HCEC 1CT (cell line): ENCODE measurements at regions not wholly inside any gene's neighbourhood (a gene's known extent, or its start where the extent isn't known, plus 50 kb on each side); places are given as distances from the start of the nearest gene placed in this dataset.

Source experiments
- DNase-seq: peaks from one replicate; pipeline ENCODE4 v3.0.0-alpha.2; 2017

DNA sequence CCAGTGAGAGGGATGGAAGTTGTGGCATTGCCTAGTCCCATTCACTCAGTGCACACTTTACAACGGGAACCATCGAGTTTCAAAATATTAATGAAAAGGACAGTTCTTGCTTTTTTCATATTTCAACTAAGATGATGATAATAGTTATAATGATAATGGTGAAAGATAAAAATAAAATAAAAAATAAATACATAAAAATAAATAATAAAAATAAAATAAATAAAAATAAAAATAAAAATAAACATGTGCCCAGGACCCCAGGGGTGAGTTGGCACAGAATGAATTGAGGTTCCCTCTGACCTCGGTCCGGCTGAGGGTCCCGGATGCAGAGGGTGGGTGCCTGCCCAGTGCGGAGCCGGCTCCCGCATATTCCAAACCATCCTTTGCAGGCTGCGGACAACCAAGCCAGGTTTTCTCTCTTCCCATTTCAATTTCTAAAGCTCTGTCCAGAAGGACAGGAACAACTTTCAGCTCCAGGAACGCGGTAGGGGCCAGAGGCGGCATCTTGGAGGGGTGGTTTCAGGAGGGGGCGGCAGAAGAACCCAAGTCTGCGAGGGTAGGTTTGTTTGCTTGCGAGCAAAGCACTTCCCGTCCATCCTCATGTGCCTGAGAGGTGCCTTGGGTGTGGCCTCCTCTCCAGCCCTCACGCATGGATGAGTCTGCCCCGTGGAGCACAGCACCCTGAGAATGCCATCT is 236.8 kb downstream of the DLL1 start:
- DNase-seq, result no peak

DNA sequence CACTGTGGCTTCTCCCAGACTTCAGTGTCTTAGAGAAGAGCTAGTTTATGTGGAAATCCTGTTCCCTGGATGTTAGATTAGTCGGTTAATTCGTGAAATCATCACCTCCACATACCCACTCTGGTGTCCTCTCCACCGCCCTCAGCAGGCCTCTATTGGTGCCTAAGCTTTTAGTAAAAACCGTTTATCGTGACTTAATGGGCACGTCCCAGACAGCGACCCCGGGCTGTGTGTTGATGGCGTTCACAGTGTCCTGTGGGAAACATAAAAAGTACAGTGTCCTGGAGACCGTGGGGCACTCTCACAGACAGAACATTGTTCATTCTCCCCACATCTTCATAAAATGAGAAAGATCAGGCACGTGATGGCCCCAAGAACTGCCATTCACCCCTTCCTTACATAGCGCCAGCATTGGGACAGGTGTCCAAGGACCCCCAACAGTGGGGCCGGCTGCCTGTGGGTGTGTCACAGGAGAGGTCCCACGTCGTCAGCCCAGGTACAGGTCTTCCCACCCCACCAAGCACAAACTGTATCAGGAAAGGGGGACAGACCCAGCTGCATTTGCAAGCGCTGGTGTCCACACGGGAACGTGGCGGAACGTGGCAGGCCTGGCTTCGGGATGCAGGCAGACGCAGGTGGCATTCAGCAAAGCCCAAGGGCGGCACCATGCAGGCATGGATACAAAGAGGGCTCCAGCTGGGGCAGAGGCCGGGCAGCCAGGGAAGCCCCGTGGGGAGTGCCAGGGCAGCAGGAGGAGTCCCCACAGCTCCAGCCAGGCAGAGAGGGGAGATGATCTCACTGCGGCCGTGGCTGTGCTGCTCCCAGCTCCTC is 237.7 kb downstream of the DLL1 start:
- no peak for DNase-seq

DNA sequence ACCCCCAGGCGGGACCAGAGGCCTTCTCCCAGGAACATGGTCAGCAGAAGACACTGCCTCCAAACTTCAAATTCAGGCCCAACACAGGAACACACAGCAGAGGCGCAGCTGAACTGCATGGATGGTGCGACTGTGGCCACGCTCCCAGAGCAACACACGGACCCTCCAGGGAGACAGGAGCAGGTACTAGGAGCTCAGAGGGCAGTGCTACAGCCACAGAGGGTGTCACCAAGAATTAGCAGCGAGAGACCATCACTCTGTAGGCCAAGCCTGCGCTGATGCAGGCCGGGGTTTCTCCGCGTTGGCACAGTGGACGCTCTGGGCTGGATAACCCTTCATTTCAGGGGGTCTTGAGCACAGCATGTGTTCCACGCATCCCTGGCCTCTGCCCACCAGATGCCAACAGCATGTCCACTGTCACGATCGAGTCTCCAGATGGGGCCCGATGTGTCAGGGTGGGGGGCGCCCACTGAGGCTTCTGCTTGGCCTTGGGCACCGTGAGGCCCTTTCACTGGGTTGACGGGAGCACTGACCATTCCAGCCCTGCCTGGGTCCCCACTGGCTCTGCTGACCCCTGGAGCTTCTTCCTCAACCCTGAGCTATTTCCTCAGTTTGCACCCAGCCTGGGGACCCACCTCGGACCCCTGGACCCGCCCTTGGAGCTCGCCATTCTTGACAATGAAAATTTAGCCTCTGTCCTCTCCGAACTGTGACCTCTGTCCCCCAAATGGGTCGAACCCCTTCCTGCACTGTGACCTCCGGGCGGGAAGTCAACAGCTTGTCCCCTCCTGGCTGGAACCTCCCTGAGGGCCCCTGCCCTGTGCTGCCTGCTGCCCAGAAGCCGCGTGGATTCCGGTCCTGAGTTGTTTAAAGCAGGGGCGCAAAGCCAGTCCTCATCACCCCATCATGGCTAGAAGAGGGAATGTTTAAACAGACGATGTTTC is 239.4 kb downstream of the DLL1 start:
- no peak for DNase-seq

DNA sequence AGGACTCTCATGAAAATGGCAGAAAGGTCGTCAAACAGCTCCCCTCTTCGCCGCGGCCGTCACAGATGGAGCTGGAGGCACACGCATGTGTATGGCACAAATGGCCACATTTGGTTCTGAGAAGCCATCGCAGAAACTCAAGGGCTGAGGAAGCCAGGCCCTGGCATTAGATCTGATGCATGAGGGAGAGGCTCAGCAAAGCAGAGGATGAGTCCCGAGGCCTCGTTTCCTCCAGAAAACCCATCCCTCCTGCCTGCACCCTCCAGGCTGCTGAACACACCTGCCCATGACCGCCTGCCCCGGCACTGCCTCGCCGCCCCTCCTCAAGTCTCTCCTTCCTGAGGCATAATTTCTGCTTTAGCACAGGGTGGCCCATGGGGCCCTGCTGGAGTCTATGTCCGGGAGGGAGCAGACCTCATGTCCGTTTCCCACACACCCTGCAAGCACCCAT is 240.3 kb downstream of the DLL1 start:
- DNase-seq, result no peak

DNA sequence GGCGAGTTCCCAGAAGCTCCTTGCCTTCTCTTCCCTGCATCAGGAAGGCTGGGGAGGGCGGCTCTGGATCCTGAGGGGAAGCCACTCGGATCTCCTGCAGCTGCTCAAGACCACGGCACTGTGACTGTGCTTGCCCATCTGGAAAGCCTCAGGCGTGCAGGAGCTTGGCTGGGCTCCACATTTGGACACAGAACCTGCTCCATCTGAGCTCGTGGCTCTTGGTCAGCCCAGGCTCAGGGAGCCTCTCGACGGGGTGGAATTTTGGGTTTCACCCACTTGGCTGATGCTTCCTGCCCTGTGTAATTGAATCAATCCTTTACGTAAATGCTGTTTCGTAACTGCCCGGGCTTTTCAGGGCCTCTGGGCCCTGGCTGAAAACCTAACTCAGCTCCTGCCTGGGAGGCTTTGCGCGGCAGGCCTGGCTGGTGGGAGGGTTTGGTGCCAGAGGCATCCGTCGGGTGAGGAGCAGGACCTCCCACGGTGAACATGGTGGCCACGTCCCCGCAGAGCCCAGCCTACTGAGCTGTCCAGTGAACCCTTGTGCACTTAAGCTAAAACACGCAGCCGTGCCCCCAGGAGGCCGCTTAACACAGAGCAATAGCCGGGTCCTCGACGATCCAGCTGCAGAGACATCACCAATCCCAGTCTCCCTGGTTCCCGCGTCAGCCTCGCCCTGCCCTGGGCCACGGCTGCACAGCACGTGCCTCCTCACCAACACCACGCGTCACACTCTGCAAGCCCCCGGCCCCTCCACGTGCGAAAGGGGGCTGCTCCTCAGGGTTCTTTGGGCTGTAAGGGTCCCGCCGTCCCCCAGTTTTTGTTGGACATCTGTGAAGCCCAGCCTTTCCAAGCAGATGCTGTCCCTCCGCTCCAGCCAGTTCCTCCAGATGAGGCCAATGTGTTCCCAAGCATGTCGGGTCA is 241.0 kb downstream of the DLL1 start:
- DNase-seq, result peak; percentile 55

DNA sequence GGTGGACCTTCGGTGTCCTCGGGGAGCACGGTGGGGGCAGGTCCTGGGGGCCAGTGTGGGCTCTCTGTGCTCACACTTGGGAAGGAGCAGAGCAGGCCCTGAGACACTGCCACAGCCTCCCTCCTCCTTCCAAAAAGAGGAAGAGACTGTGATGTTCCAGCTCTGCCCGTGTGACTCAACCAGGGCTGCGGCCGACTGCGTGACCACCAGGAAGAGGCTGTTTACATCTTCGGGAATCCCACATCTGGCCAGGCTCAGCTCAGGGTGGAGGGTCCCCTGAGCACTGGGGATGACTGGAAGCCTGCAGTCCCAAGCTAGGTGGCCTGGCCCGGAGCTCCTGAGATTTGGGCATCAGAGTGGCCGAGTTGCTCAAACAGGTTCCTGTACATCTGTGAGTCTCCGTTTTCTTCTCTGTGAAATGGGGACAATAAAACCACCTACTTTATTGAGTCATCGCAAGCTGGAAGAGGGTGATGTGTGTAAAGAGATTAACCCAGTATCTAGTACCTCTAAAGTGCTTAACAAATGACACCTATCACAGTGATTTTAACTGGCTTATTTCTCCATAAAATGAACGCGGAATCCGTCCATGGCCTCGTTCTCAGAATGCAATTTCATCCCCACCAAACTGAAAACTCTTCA is 242.1 kb downstream of the DLL1 start:
- peak; percentile 53 for DNase-seq

DNA sequence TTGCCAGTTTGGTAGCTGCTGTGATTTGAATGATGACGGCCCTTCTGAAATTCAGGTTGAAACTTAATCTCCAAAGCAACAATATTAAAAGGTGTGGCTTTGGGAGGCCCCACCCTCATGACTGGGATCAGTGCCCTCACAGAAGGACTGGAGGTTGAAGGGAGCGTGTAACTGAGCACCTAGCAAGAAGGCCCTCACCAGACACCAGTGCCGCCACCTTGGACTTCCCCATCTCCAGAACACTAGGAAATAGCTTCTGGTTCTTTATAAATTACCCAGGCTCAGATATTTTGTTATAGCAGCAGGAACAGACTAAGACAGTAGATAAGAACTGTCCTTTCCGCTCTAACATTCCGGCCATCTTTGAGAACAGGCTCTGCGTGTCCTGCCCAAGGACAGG is 243.1 kb downstream of the DLL1 start:
- DNase-seq, result no peak

DNA sequence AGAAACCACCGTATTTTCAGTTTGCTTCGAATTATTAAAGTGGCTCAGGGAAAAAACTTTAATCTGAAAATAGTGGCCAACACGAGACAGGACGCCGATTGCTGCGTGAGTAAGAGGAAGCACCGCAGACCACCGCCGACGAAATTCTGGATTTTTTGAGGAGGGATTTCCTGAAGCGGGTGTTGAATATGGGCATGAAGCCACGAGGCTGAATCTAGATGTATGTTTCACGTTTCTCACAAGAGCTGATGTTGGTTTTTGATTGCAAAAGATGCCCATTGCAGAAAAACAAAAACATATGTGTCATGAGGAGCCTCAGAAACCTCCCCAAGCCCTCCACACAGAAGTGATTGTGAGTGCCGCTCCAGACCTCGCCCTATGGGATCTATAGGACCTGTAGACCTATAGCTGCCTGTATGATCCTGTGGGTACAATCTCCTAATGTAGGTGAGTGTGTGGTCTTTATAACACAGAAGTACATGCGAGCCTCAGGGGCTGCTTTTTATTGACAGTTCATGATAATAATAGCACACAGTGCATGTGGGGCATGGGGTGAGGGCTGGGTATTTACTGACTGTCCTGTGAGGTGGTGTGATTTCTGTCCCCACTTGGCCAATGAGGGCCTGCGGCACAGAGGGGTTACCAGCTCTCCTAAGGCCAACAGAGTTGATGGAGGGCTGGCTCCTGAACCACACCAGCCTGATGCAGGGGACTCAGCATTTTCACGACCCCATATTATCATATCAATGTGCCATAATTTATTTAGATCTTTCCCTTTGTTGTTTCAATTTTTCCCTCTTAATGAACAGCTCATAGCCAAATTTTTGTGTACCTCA is 243.9 kb downstream of the DLL1 start:
- DNase-seq, result no peak

DNA sequence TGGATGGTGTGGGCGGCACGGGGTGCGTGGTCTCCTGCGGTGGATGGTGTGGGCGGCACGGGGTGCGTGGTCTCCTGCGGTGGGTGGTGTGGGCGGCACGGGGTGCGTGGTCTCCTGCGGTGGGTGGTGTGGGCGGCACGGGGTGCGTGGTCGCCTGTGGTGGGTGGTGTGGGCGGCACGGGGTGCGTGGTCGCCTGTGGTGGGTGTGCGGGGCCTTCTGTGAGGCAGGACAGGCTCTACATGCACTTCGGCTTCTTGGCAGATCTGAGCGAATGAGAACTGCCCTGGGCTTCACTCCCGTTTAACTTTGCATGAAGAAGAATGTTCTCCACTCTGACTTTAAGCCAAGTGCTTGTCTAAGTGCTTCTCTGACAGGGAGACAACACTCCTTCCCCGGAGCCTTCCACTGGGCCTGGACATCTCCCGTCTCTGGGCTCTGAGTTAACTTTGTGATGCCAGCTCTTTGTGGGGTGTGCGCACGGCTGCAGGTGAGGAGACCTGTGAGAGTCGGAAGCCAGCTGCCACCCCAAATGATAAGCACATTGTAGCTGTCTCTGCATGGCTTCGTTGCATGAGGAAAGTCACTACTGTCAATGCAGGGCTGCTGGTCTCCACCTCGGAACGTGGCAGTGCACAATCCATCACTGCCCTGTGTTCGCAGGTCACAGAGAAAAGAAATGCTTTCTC is 244.8 kb downstream of the DLL1 start:
- DNase-seq, result no peak

DNA sequence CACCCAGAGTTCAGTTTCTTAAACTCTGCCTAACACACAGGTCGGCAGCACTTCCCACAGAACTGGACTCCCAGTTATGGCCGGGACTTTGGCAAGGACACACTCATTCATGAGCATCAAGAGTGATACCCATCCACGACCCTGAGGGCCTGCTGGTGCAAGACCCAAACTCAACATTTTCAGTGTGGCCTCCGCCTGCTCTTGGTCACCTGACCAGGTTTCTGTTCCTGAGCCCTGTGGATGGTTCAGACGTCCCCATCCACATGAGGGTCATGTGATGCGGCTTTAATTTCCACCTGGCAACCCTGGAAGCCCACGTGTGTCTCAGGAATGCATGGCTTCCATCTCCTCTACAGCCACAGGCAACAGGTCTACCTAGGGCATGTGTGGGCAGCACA is 245.3 kb downstream of the DLL1 start:
- DNase-seq, result no peak

DNA sequence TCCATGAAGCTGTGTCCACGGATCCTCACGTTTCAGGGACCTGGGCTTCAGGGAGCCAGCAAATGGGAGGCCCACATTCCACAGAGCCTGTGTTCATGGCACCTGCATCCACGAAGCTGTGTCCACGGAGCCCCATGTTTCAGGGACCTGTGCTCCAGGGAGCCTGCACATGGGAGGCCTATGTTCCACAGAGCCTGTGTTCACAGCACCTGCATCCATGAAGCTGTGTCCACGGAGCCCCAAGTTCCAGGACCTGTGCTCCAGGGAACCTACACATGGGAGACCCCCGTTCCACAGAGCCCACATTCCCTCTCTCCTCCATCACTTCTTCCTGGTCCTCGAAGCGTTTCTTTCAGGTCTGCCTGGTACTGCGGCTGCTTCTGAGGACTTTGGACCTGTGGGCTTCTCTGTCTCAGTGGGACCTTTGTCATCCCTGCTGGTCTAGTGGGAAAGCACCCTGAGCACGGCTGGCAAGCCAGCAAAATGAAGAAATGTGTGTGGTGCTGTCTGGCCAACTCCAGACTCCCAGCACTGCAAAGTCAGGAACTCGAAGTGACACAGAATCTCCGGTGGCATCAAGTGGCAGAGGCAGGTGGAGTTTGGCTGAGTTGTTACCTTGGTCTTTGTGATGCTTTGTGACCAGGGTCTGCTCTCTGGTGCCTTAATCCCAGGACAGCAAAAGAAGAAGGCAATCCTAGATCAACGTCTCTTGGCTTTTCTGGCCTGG is 245.9 kb downstream of the DLL1 start:
- no peak for DNase-seq

DNA sequence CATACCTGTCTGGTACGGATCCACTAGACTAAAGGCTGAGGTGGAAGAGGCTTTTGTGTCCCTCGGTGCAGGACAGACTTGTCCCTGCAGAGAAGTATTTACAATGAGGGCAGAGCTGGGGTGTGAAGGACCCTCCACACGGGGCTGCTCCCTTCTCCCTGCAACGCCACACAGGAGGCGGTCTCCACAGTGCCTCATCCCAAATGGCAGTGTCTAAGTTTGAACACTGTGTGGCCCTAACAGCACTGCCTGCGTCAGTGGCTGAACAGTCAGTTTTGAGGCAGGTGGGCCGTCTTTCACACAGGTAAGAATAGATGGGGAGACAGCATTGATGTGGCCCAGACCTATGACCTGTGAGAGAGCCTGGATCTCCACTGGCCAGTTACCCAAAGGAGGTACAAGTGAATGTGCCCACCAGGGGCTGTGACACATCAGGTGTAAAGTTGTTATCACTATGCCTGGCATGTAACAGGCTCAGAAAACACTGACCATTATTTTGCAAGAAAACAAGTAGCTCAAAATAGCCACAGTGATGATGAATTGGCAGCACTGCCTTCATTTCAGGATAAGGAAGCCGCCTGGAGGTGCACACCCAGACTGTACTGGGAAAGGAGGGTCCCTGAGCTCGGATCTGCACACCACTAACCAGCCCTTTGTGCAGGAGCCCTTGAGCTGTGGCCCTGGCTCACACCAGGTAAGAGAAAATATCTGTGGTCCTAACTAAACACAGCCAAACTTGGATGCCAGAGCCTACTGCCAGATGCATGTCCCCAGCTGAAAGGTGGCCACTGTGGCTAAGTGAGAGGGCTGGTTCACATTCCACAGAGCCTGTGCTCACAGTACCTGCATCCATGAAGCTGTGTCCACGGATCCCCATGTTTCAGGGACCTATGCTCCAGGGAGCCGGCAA is 246.7 kb downstream of the DLL1 start:
- DNase-seq, result no peak

DNA sequence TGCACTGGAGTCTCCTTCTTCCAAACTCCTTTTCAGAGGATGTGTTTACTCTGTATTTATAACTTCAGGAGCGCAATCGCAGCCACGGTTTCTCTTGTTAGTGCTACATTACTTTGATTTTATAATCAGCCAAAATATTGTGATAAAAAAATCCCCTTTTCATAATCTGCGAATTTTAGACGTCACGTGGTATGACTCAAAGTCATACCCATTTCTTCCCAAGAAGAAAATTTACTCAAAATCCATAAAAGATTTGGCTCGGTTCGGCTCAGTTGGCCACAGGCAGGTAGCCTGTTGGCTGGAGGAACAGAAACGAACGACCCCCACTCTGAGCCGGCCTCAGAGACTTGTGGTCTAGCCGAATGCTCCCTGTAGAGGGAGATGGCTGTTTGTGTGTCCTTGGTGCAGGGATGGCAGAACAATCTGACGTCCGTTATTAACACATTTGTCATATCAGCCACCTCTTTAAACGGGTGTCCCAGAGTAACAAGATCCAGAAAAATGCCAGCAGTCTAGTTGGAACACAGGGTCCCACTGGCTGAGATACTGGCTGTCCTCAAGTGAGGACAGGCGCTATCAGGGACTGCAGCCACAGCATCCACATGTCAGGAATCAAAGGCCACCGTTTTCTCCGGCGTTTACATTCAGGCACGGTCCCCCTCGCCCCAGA is 247.6 kb downstream of the DLL1 start:
- no peak for DNase-seq

DNA sequence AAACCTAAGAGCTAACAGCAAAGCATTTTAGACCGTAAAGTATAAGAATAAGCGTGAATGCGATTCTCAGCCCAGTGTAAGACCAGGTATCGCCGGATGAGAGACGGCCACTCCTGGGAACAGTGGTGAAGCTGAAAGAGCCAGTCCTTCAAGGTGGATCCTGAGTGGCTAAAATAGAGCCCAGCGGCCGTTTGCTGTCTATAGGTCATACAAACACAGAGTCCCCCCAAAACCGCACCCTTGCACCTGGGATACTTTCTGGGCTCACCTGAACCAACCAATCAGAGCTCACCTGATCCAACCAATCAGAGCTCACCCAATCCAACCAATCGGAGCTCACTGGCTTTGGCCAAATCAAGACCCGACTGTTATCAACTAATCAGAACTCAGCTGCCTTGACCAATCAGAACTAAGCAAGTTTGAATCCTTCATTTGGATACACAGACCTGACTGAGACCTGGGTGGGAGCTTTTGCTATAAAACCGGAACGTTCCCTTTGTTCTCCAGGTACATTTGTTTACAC is 248.2 kb downstream of the DLL1 start:
- DNase-seq, result no peak

DNA sequence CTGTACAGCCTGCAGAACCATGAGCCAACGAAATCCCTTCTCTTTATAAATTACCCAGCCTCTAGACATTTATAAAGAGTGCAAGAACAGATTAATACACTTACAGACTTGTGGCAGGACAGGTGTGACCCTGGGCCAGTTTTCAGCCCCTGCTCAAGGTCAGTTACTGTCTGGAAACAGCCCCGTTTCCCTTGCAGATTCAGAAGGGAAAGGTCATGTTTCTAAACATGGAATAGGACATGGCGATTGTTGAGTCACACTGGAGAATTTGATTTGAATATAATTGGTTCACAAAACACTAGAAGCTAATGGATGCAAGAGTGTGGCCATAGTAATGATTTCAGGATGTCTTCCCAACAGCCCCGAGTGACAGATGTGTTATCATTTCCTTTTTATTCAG is 248.8 kb downstream of the DLL1 start:
- DNase-seq, result no peak

DNA sequence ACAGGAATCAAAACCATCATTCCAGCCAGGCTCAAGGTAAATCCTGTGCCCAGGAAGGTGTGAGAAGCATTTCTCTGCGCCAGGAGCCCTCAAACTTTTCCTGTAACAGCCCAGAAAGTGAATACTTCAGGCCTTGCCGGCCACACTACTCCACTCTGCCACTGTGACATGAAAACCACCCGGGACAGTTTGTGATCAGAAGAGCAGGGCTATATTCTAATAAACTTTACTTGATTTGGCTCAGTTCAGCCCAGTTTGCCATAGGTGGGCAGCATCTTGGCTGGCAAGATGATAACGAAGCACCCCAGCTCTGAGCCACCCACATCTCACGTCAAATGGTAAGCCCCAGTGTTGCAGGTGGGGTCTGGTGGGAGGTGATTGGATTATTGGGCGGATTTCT is 249.4 kb downstream of the DLL1 start:
- no peak for DNase-seq

DNA sequence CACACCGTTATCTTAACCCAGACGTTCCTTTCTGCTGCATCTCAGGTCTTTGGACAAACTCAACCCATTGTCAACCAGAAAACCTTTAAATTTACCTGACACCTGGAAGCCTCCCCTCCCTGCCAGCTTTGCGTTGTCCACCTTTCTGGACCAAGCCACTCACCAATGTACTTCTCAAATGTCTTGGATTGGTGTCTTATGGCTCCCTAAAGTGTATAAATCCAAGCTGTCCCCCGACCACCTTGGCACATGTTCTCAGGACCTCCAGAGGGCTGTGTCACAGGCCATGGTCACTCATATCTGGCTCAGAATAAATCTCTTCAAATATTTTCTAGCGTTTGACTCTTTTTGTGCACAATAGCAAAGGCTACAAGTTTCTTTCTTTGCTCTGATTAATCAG is 250.0 kb downstream of the DLL1 start:
- DNase-seq, result no peak
